ENCODE measurements at regions not wholly inside any gene's neighbourhood (a gene's known extent, or its start where the extent isn't known, plus 50 kb on each side); places are given as distances from the start of the nearest gene placed in this dataset.

DNA sequence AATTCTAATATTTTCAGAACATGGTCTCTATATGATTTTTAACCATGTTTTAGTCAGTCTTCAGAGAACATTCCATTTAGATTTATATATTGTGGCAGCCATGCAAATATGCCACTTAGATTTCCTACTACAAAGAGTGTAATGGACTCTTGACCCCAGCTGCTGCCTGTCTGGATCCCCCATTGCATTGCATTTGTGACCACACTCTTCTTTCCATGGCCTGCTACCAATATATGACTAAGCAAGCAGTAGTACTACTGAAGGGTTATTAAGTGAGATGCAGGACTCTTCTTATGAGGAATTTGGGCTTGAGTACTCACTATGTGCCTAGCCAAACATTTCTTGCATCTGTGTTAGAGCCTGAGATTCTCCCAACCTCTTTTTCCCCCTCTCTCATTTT lies 306.8 kb downstream of the PDHA2 start:
- Mint-ChIP-seq H3K27me3 (ENCODE audit: low read depth) (no peaks in the 10 kb centered on the region), H3K4me1 (no peaks in the 10 kb centered on the region), H3K36me3 (ENCODE audit: low read depth) (no peaks in the 10 kb centered on the region), H3K9me3 (no peaks in the 10 kb centered on the region), H3K27ac (ENCODE audit: unreplicated experiment) (no peak overlapping the region), H3K4me3 (no peak overlapping the region)
- no peak for DNase-seq (ENCODE audit: low read depth, low spot score)
- TF ChIP-seq, protein P1, sequence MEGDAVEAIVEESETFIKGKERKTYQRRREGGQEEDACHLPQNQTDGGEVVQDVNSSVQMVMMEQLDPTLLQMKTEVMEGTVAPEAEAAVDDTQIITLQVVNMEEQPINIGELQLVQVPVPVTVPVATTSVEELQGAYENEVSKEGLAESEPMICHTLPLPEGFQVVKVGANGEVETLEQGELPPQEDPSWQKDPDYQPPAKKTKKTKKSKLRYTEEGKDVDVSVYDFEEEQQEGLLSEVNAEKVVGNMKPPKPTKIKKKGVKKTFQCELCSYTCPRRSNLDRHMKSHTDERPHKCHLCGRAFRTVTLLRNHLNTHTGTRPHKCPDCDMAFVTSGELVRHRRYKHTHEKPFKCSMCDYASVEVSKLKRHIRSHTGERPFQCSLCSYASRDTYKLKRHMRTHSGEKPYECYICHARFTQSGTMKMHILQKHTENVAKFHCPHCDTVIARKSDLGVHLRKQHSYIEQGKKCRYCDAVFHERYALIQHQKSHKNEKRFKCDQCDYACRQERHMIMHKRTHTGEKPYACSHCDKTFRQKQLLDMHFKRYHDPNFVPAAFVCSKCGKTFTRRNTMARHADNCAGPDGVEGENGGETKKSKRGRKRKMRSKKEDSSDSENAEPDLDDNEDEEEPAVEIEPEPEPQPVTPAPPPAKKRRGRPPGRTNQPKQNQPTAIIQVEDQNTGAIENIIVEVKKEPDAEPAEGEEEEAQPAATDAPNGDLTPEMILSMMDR (conservative IDR thresholded peaks at IDR 0.05) = no peak

- Mint-ChIP-seq H3K4me3 (no peak overlapping the region), H3K4me1 (no peaks in the 10 kb centered on the region), H3K9me3 (no peaks in the 10 kb centered on the region), H3K27me3 (ENCODE audit: low read depth) (no peaks in the 10 kb centered on the region), H3K27ac (ENCODE audit: unreplicated experiment) (no peak overlapping the region), H3K36me3 (ENCODE audit: low read depth) (no peaks in the 10 kb centered on the region)
- TF ChIP-seq, protein P1 (conservative IDR thresholded peaks at IDR 0.05) = no peak
- DNase-seq (ENCODE audit: low read depth, low spot score) = no peak
Measured at GRCh38 chr4:96149894-96150293, 310.0 kb downstream of the PDHA2 start.

DNA sequence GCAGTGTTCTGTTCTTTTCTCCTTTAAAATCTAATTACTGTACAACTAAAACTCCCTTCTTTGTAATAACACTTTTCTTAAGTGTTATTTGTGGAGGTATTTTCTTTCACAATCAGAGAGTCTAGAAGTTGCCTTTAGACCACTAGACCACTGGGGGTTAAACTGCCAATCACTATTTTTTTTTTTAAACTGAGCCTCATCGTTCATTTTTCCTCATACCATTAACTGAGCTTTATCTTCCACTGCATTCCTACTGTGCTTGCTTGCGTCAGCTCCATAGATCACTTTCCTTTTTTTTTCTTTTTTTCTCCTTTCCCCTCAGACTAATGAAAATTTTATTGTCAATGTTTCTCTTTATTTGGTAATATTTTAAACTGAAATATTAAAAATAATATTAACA lies 310.6 kb downstream of the PDHA2 start:
- Mint-ChIP-seq H3K4me3 (no peak overlapping the region), H3K4me1 (no peaks in the 10 kb centered on the region), H3K36me3 (ENCODE audit: low read depth) (no peaks in the 10 kb centered on the region), H3K27ac (ENCODE audit: unreplicated experiment) (no peak overlapping the region), H3K9me3 (no peaks in the 10 kb centered on the region), H3K27me3 (ENCODE audit: low read depth) (no peaks in the 10 kb centered on the region)
- TF ChIP-seq, protein P1 (conservative IDR thresholded peaks at IDR 0.05) = no peak
- DNase-seq (ENCODE audit: low read depth, low spot score) = no peak

DNA sequence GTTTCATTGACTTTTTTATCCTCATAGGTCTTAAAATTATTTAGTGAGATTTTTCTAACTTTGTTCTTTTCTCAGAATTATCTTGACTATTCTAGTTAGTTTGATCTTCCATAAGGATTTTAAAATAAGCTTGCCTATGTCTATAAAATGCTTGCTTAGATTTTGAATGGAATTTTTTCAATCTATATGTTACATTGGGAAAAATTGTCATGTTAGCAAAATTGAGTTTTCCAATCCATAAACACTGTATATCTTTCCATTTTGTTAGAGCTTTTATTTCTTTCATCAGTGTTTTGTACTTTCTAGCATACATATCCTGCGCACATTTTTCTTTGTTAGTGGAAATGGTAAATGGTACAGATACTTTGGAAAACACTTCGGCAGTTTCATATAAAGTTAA lies 312.9 kb downstream of the PDHA2 start:
- Mint-ChIP-seq H3K9me3 (no peaks in the 10 kb centered on the region), H3K36me3 (ENCODE audit: low read depth) (no peaks in the 10 kb centered on the region), H3K27me3 (ENCODE audit: low read depth) (no peaks in the 10 kb centered on the region), H3K4me1 (no peaks in the 10 kb centered on the region), H3K27ac (ENCODE audit: unreplicated experiment) (no peak overlapping the region), H3K4me3 (no peak overlapping the region)
- DNase-seq (ENCODE audit: low read depth, low spot score) = no peak
- TF ChIP-seq, protein P1 (conservative IDR thresholded peaks at IDR 0.05) = no peak

- TF ChIP-seq, protein P1 (conservative IDR thresholded peaks at IDR 0.05) = no peak
- Mint-ChIP-seq H3K4me3 (no peak overlapping the region), H3K36me3 (ENCODE audit: low read depth) (no peaks in the 10 kb centered on the region), H3K27ac (ENCODE audit: unreplicated experiment) (no peak overlapping the region), H3K27me3 (ENCODE audit: low read depth) (no peaks in the 10 kb centered on the region), H3K9me3 (no peaks in the 10 kb centered on the region), H3K4me1 (no peaks in the 10 kb centered on the region)
- DNase-seq (ENCODE audit: low read depth, low spot score) = no peak
Measured at GRCh38 chr4:96154676-96155075, 314.8 kb downstream of the PDHA2 start.

- no peak overlapping the region for H3K27ac Mint-ChIP-seq (ENCODE audit: unreplicated experiment)
- DNase-seq (ENCODE audit: low read depth, low spot score) = no peak
- H3K9me3 Mint-ChIP-seq = no peaks in the 10 kb centered on the region
- no peaks in the 10 kb centered on the region for H3K4me1 Mint-ChIP-seq
- TF ChIP-seq, protein P1 (conservative IDR thresholded peaks at IDR 0.05) = no peak
- no peak overlapping the region for H3K4me3 Mint-ChIP-seq
- H3K27me3 Mint-ChIP-seq (ENCODE audit: low read depth) = no peaks in the 10 kb centered on the region
- no peaks in the 10 kb centered on the region for H3K36me3 Mint-ChIP-seq (ENCODE audit: low read depth)
Measured at GRCh38 chr4:96162636-96163035, 322.7 kb downstream of the PDHA2 start.

All from neural crest cell (in vitro differentiated cells).